Heart right ventricle (tissue), 16 donors: ENCODE measurements at regions not wholly inside any gene's neighbourhood (a gene's known extent, or its start where the extent isn't known, plus 50 kb on each side); places are given as distances from the start of the nearest gene placed in this dataset.

ENCODE experiments used
- ATAC-seq, 8 donors: fragments of 200-7000 bp; cut with Tn5 transposase; one replicate each; pipeline ENCODE4 v1.9.1; 2020; ENCODE audit warnings: mild to moderate bottlenecking in 8 of 8, moderate library complexity in 8 of 8, moderate number of reproducible peaks in 1 of 8
- DNase-seq, 2 donors: peaks; one replicate each; pipeline ENCODE4 v3.0.0-alpha.2; 2020
- H3K27ac ChIP-seq, 10 donors: fragments of 200-600 bp; sonication (generic) in 2 of 10; one replicate each; pipeline versions ENCODE4 v1.5.0 to v1.8.0; 2020 to 2022; ENCODE audit warnings: mild to moderate bottlenecking in 3 of 10
- H3K27me3 ChIP-seq, 7 donors: fragments of 200-600 bp; one replicate each; pipeline ENCODE4 v1.8.0; 2021 to 2022; ENCODE audit warnings: mild to moderate bottlenecking in 2 of 7
- H3K36me3 ChIP-seq, 9 donors: fragments of 200-600 bp; sonication (generic) in 1 of 9; one replicate each; pipeline versions ENCODE4 v1.5.0 to v1.8.0; 2020 to 2022; ENCODE audit warnings: mild to moderate bottlenecking in 2 of 9
- H3K4me1 ChIP-seq, 9 donors: fragments of 200-600 bp; sonication (generic) in 1 of 9; one replicate each; pipeline versions ENCODE4 v1.5.0 to v1.8.0; 2020 to 2022; ENCODE audit warnings: mild to moderate bottlenecking in 4 of 9
- H3K4me3 ChIP-seq, 10 donors: fragments of 200-600 bp; sonication (generic) in 2 of 10; one replicate each; pipeline versions ENCODE4 v1.5.0 to v1.8.0; 2020 to 2022; ENCODE audit warnings: mild to moderate bottlenecking in 7 of 10, moderate library complexity in 2 of 10
- H3K9me3 ChIP-seq, 11 donors: fragments of 200-600 bp in 10 of 11; sonication (generic) in 2 of 11; one replicate each; pipeline versions ENCODE4 v1.5.0 to v1.8.0; 2013 to 2022; ENCODE audit warnings: mild to moderate bottlenecking in 2 of 11, control low read depth in 1 of 11, moderate library complexity in 1 of 11
- CTCF ChIP-seq, 9 donors: fragments of 200-600 bp; sonication (generic) in 2 of 9; IDR thresholded peaks; one replicate each; pipeline versions ENCODE4 v1.5.0 to v1.8.0; 2021 to 2022; ENCODE audit warnings: antibody characterized with exemption in 9 of 9, mild to moderate bottlenecking in 5 of 9, moderate library complexity in 1 of 9
- WGBS, 2 donors: extraction: QIAGEN DNeasy Blood & Tissue Kit; methylation state at CpG; one replicate each; pipeline ENCODE4 v1.1.7; 2013; ENCODE audit warnings: inconsistent platforms in 1 of 2; 5-methylcytosine and 5-hydroxymethylcytosine counted together
- intact Hi-C, 10 donors: fragments of 100-400 bp; cut with DNase I; formaldehyde crosslinking; loops; one replicate each; pipeline versions ENCODE4 v1.11.1 to v1.14.2; 2022
- donor health status: Arrhythmogenic right ventricular cardiomyopathy.
- donor health status: ischemic (EF 13 %, LVEDD 7.1; RV severe dilation, severe dysfunction).
- donor health status: healthy with polysubstance abuse.
- donor health status: DM: no; HTN: yes; CAD: no.
- donor health status: DM: no; HTN: no; CAD: no.
- donor health status: ischemic (EF 25% LVEDD 6.9; RV normal size, moderate dysfunction).
- donor health status: ischemic (EF 25% LVEDD 5.7; RV mildly dilated, moderate dysfunction).
- donor health status: healthy.
- donor health status: DM: yes; HTN: yes; CAD: no.
- donor health status: Ischemic cardiomyopathy.
- donor health status: ischemic (EF 35%, LVEDD 5.7; RV mildly dilated, moderate dysfunction).
- donor health status: nonischemic (EF 11% LVEDD 7.7; RV severe dilation, severe dysfunction).
- donor health status: DM: yes; HTN: yes; CAD: no.
- donor health status: PGD.
- donor health status: ischemic (EF 29% LVEDD 5.4; RV normal size, mild dysfunction).
- donor health status: nonischemic (EF 23%, LVEDD 6.1; RV moderate dilation, normal function).

- no peak for TF ChIP-seq CTCF (IDR thresholded peaks at IDR 0.05)
- Histone ChIP-seq H3K27ac (no peak overlapping the region), H3K4me3 (no peak overlapping the region), H3K27me3 (peaks cover 0 to 5% (median 0%) of the 10 kb centered on the region in 7 donors), H3K36me3 (no peaks in the 10 kb centered on the region), H3K4me1 (no peaks in the 10 kb centered on the region), H3K9me3 (no peaks in the 10 kb centered on the region)
- 83% methylated on average over 15 of the region's 15 CpGs for WGBS, 2 donors
- DNase-seq (no peak), ATAC-seq (no peak)
- intact Hi-C loops = no loop called here
These were observed 184.7 kb downstream of the CTTN start for GRCh38 chr11:70582886-70583641.

- intact Hi-C loops = no loop called here
- ATAC-seq (no peak), DNase-seq (no peak)
- 87 to 88% methylated on average over 17 of the region's 17 CpGs for WGBS, 2 donors
- H3K9me3 ChIP-seq = peaks cover 0 to 3% (median 0%) of the 10 kb centered on the region in 11 donors
- no peak overlapping the region for H3K4me3 ChIP-seq
- no peaks in the 10 kb centered on the region for H3K4me1 ChIP-seq
- no peaks in the 10 kb centered on the region for H3K36me3 ChIP-seq
- no peak overlapping the region for H3K27ac ChIP-seq
- no peak for TF ChIP-seq CTCF (IDR thresholded peaks at IDR 0.05)
- H3K27me3 ChIP-seq = peaks cover 0 to 5% (median 0%) of the 10 kb centered on the region in 7 donors
These were observed 185.5 kb downstream of the CTTN start for GRCh38 chr11:70583781-70584218.

- Histone ChIP-seq H3K27me3 (peaks cover 0 to 5% (median 0%) of the 10 kb centered on the region in 7 donors), H3K9me3 (peaks cover 0 to 9% (median 0%) of the 10 kb centered on the region in 11 donors), H3K36me3 (no peaks in the 10 kb centered on the region), H3K4me1 (no peaks in the 10 kb centered on the region), H3K27ac (no peak overlapping the region), H3K4me3 (no peak overlapping the region)
- 81 to 84% methylated on average over 15 of the region's 15 CpGs for WGBS, 2 donors
- TF ChIP-seq CTCF (IDR thresholded peaks at IDR 0.05) = no peak
- intact Hi-C loops = no loop called here
- DNase-seq = no peak
- no peak for ATAC-seq
These were observed 186.3 kb downstream of the CTTN start for GRCh38 chr11:70584498-70585235.

GRCh38 chr11:70585236-70585545 is 186.9 kb downstream of the CTTN start:
- ATAC-seq (no peak), DNase-seq (no peak)
- H3K4me1 ChIP-seq = no peaks in the 10 kb centered on the region
- H3K9me3 ChIP-seq = peaks cover 0 to 9% (median 0%) of the 10 kb centered on the region in 11 donors
- TF ChIP-seq CTCF (IDR thresholded peaks at IDR 0.05) = no peak
- H3K27ac ChIP-seq = no peak overlapping the region
- intact Hi-C loops = no loop called here
- peaks cover 0 to 5% (median 0%) of the 10 kb centered on the region in 7 donors for H3K27me3 ChIP-seq
- H3K36me3 ChIP-seq = no peaks in the 10 kb centered on the region
- 82 to 100% methylated on average over 1 of the region's 1 CpG for WGBS, 2 donors
- H3K4me3 ChIP-seq = no peak overlapping the region
